Colonic mucosa (tissue), 4 donors: ENCODE measurements at regions not wholly inside any gene's neighbourhood (a gene's known extent, or its start where the extent isn't known, plus 50 kb on each side); places are given as distances from the start of the nearest gene placed in this dataset.

Source experiments
- DNase-seq: peaks from one replicate; pipeline ENCODE4 v3.0.0-alpha.2; 2020
- H3K27ac ChIP-seq: fragments of 200-600 bp; one replicate; pipeline ENCODE4 v1.8.0; 2021
- H3K27me3 ChIP-seq: fragments of 200-600 bp; one replicate; pipeline ENCODE4 v1.8.0; 2021
- H3K36me3 ChIP-seq: fragments of 200-600 bp; one replicate; pipeline ENCODE4 v1.8.0; 2021
- H3K4me1 ChIP-seq: fragments of 200-600 bp; one replicate; pipeline ENCODE4 v1.8.0; 2021; ENCODE audit warnings: mild to moderate bottlenecking
- H3K4me3 ChIP-seq: fragments of 200-600 bp; one replicate; pipeline ENCODE4 v1.8.0; 2021
- H3K9ac ChIP-seq, 2 donors: one replicate each; pipeline ENCODE4 v1.7.0; 2013; ENCODE audit warnings: control low read depth in 2 of 2, low read depth in 2 of 2, low read length in 2 of 2
- H3K9me3 ChIP-seq: fragments of 200-600 bp; one replicate; pipeline ENCODE4 v1.8.0; 2021
- intact Hi-C: fragments of 100-400 bp; cut with DNase I; formaldehyde crosslinking; loops from one replicate; pipeline ENCODE4 v1.14.1; 2022
- TF ChIP-seq, protein P1 (sequence below): fragments of 200-600 bp; IDR thresholded peaks from one replicate; pipeline ENCODE4 v1.8.0; 2022; ENCODE audit warnings: antibody characterized with exemption, mild to moderate bottlenecking
- donor health status: healthy.
- donor health status: DM: no; HTN: no; CAD: no.
- donor health status: DM: no; HTN: no; CAD: no.

DNA sequence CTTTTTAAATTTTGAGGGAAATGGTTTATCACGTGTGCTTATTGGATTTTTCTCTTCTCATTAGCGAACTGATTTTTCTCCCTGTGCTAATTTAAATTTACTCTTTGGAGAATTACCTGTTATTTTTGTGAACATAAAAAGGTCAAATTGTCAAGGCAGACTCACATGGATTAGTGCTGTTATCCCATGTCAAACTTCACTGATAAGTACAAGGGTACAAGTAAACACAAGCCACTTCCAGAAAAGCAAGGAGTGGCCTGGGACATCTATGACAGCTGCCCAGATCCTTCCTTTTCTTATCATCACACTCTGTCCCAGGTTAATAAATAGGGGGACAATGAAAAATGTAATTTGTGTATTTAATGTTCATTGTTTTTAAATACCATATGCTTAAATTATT is 901.2 kb downstream of the LTN1 start:
- H3K27me3 ChIP-seq = no peaks in the 10 kb centered on the region
- TF ChIP-seq, protein P1, sequence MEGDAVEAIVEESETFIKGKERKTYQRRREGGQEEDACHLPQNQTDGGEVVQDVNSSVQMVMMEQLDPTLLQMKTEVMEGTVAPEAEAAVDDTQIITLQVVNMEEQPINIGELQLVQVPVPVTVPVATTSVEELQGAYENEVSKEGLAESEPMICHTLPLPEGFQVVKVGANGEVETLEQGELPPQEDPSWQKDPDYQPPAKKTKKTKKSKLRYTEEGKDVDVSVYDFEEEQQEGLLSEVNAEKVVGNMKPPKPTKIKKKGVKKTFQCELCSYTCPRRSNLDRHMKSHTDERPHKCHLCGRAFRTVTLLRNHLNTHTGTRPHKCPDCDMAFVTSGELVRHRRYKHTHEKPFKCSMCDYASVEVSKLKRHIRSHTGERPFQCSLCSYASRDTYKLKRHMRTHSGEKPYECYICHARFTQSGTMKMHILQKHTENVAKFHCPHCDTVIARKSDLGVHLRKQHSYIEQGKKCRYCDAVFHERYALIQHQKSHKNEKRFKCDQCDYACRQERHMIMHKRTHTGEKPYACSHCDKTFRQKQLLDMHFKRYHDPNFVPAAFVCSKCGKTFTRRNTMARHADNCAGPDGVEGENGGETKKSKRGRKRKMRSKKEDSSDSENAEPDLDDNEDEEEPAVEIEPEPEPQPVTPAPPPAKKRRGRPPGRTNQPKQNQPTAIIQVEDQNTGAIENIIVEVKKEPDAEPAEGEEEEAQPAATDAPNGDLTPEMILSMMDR = no peak
- H3K9ac ChIP-seq = no peak overlapping the region
- no peaks in the 10 kb centered on the region for H3K36me3 ChIP-seq
- no peak for DNase-seq
- intact Hi-C loops = no loop called here
- H3K4me3 ChIP-seq = no peak overlapping the region
- H3K27ac ChIP-seq = no peak overlapping the region
- H3K9me3 ChIP-seq = no peaks in the 10 kb centered on the region
- no peaks in the 10 kb centered on the region for H3K4me1 ChIP-seq

DNA sequence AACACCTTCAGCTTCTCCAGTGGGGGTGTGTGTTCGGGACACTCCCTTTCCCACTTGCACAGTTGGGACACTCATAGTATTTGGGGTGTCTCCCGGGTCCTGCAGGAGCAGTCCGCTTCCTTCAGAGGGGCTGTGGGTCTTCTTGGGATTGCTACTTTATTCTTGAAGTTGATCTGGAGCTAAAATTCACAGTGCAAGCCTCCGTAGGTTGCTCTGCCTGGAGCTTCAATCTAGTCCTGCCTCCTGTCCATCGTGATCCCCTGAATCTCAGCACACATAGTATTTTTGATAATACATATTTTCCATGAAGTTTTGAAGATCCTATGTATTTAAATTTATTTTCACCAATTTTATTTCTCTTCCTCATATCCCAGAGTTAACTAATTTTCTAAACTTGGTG is 902.1 kb downstream of the LTN1 start:
- intact Hi-C loops = no loop called here
- H3K27me3 ChIP-seq = no peaks in the 10 kb centered on the region
- TF ChIP-seq, protein P1 = no peak
- no peaks in the 10 kb centered on the region for H3K9me3 ChIP-seq
- DNase-seq = no peak
- no peak overlapping the region for H3K27ac ChIP-seq
- H3K9ac ChIP-seq = no peak overlapping the region
- no peaks in the 10 kb centered on the region for H3K36me3 ChIP-seq
- no peak overlapping the region for H3K4me3 ChIP-seq
- H3K4me1 ChIP-seq = no peaks in the 10 kb centered on the region

DNA sequence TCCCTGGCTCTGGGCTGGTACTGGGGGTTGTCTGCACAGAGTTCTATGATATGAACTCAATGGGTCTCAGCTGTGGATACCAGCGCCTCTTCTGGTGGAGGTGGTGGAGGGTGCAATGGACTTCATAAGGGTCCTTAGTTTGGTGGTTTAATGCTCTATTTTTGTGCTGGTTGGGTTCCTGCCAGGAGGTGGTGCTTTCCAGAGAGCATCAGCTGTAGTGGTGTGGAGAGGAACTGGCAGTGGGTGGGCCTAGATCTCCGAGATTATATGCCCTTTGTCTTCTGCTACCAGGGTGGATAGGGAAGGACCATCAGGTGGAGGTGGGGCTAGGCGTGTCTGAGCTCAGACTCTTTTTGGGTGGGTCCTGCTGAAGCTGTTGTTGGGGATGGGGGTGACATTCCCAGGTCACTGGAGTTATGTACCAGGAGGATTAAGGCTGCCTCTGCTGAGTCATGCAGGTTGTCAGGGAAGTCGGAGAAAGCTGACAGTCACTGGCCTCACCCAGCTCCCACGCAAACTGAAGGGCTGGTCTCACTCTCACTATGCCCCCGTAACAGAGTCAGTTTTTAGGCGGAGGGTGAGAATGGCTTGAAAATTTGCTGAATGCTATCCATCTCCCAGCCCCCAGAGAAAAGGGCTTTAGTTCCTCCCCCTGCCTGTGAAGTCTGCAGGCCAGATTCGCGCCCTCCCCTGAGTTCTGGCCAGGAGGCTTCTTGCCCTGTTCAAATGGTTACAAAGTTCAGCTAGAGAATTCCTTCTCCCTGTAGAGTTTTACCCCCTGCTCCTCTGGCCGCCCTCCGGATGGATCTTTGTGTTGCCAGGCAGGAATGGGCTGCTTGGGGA is 902.9 kb downstream of the LTN1 start:
- no peak overlapping the region for H3K27ac ChIP-seq

DNA sequence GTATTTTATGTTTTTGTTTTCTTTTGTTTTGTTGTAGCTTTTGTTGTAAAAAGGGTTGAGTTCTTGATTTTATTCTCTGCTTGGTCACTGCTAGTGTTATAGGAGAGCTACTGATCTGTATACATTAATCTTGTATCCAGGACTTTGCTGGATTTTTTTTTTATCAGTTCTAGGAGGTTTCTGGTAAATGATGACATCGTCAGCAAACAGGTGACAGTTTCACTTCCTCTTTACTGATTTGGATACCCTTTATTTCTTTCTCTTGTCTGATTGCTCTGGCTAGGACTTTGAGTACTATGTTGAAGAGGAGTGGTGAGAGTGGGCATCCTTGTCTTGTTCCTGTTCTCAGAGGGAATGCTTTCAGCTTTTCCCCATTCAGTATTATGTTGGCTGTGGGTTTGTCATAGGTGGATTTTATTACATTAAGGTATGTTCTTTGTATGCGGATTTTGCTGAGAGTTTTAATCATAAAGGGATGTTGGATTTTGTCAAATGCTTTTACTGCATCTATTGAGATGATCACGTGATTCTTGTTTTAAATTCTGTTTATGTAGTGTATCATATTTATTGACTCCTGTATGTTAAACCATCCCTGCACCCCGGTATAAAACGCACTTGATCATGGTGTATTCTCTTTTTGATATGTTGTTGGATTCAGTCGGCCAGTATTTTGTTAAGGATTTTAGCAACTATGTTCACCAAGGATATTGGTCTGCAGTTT is 905.7 kb downstream of the LTN1 start:
- Histone ChIP-seq H3K27me3 (no peaks in the 10 kb centered on the region), H3K36me3 (no peaks in the 10 kb centered on the region), H3K27ac (no peak overlapping the region), H3K4me1 (no peaks in the 10 kb centered on the region), H3K9ac (no peak overlapping the region), H3K9me3 (no peaks in the 10 kb centered on the region), H3K4me3 (no peak overlapping the region)
- TF ChIP-seq, protein P1 = no peak
- intact Hi-C loops = no loop called here
- no peak for DNase-seq

More for the DNA sequence above, 902.9 kb downstream of the LTN1 start:
- no peak for DNase-seq
- H3K9me3 ChIP-seq = no peaks in the 10 kb centered on the region
- no peaks in the 10 kb centered on the region for H3K27me3 ChIP-seq
- H3K4me1 ChIP-seq = no peaks in the 10 kb centered on the region
- no peak overlapping the region for H3K9ac ChIP-seq
- no peaks in the 10 kb centered on the region for H3K36me3 ChIP-seq
- intact Hi-C loops = no loop called here
- no peak overlapping the region for H3K4me3 ChIP-seq
- TF ChIP-seq, protein P1 = no peak

DNA sequence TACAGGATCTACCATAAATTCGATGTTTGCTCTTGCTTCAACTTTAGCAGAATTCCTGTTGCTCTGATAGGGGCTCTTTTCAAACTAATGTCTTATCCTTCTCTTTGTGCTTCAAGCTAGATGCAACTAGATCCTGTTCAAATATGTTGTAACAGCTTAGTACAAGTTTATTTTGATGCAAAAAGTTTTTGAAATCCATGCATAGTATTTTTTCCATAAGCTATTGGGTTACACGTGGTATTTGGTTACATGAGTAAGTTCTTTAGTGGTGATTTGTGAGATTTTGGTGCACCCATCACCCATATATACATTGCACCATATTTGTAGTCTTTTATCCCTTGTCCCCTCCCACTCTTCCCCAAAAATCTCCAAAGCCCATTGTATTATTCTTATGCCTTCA is 907.7 kb downstream of the LTN1 start:
- Histone ChIP-seq H3K9me3 (no peaks in the 10 kb centered on the region), H3K36me3 (no peaks in the 10 kb centered on the region), H3K4me3 (no peak overlapping the region), H3K27ac (no peak overlapping the region), H3K27me3 (no peaks in the 10 kb centered on the region), H3K4me1 (no peaks in the 10 kb centered on the region), H3K9ac (no peak overlapping the region)
- no peak for DNase-seq
- intact Hi-C loops = no loop called here
- TF ChIP-seq, protein P1 = no peak
